NOMO-1 treated with dmso at 0.1 percent for 144 hours (cell line): ENCODE measurements at regions not wholly inside any gene's neighbourhood (a gene's known extent, or its start where the extent isn't known, plus 50 kb on each side); places are given as distances from the start of the nearest gene placed in this dataset.
"Not testable (repeated sequence)": the region's sequence is repeated elsewhere in the genome, so short reads cannot be mapped to it uniquely, and the experiment has no call there.

Experiments used
- DNase-seq: peaks from one replicate; lab custom pipeline; 2025; ENCODE audit not compliant: unreplicated experiment; lab: John Stamatoyannopoulos, UW

- DNase-seq = no peak
Measured at GRCh38 chr21:15566703-15567102, 163.1 kb upstream of the USP25 start.

GRCh38 chr21:15567191-15567590, 162.6 kb upstream of the USP25 start:
- no peak for DNase-seq

- DNase-seq = no peak
Measured at GRCh38 chr21:15568516-15568915, 161.3 kb upstream of the USP25 start.

GRCh38 chr21:15586752-15587427, 142.9 kb upstream of the USP25 start:
- no peak for DNase-seq

- DNase-seq = no peak
Measured at GRCh38 chr21:15592271-15592860, 137.4 kb upstream of the USP25 start.

- no peak for DNase-seq
Measured at GRCh38 chr21:15592957-15593356, 136.8 kb upstream of the USP25 start.

- DNase-seq = no peak
Measured at GRCh38 chr21:15601390-15601789, 128.4 kb upstream of the USP25 start.

GRCh38 chr21:15604413-15604812, 125.4 kb upstream of the USP25 start:
- no peak for DNase-seq

GRCh38 chr21:15614766-15615165, 115.0 kb upstream of the USP25 start:
- DNase-seq = no peak

- no peak for DNase-seq
Measured at GRCh38 chr21:15616864-15617574, 112.8 kb upstream of the USP25 start.

GRCh38 chr21:15617964-15618363, 111.8 kb upstream of the USP25 start:
- no peak for DNase-seq

- no peak for DNase-seq
Measured at GRCh38 chr21:15620892-15621291, 108.9 kb upstream of the USP25 start.

- DNase-seq = no peak
Measured at GRCh38 chr21:15624646-15625045, 105.1 kb upstream of the USP25 start.

GRCh38 chr21:15625363-15625762, 104.4 kb upstream of the USP25 start:
- DNase-seq = no peak

- no peak for DNase-seq
Measured at GRCh38 chr21:15626031-15626430, 103.8 kb upstream of the USP25 start.

- DNase-seq = no peak
Measured at GRCh38 chr21:15627011-15627410, 102.8 kb upstream of the USP25 start.

- DNase-seq = no peak
Measured at GRCh38 chr21:15627823-15628222, 102.0 kb upstream of the USP25 start.

- no peak for DNase-seq
Measured at GRCh38 chr21:15631342-15631741, 98.4 kb upstream of the USP25 start.

- not testable (repeated sequence) for DNase-seq
Measured at GRCh38 chr21:15634541-15634940, 95.2 kb upstream of the USP25 start.

- DNase-seq = no peak
Measured at GRCh38 chr21:15638856-15639549, 90.8 kb upstream of the USP25 start.

GRCh38 chr21:15640113-15640512, 89.7 kb upstream of the USP25 start:
- not testable (repeated sequence) for DNase-seq

GRCh38 chr21:15644489-15644888, 85.3 kb upstream of the USP25 start:
- no peak for DNase-seq
